ENCODE measurements at regions not wholly inside any gene's neighbourhood (a gene's known extent, or its start where the extent isn't known, plus 50 kb on each side); places are given as distances from the start of the nearest gene placed in this dataset.

DNA sequence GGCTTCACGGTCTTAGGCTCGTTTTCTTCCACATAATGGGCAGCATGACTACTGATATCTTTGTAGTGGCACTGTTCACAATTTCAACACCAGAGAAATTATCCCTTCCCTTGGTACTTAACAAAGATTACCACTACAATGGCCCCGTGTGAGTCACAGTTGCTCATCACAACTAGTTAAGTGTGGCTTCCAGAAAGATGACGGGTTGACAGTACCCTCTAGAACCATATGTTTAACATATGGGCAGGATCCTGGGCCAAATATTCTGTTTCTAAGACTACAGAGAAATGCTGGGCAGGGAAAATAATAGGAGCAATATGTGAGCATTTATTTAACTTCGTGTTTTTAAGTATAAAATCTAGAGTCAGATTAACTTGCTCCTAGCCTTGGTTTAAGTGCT, 780.1 kb upstream of the LINC00305 start (continued):
- TF ChIP-seq HDAC1 (IDR thresholded peaks at IDR 0.05): no peak
- no peak for TF ChIP-seq JUNB (CRISPR knock-in tag; conservative IDR thresholded peaks at IDR 0.05)
- TF ChIP-seq, protein P1, sequence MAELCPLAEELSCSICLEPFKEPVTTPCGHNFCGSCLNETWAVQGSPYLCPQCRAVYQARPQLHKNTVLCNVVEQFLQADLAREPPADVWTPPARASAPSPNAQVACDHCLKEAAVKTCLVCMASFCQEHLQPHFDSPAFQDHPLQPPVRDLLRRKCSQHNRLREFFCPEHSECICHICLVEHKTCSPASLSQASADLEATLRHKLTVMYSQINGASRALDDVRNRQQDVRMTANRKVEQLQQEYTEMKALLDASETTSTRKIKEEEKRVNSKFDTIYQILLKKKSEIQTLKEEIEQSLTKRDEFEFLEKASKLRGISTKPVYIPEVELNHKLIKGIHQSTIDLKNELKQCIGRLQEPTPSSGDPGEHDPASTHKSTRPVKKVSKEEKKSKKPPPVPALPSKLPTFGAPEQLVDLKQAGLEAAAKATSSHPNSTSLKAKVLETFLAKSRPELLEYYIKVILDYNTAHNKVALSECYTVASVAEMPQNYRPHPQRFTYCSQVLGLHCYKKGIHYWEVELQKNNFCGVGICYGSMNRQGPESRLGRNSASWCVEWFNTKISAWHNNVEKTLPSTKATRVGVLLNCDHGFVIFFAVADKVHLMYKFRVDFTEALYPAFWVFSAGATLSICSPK (IDR thresholded peaks at IDR 0.05; ENCODE audit: borderline replicate concordance): no peak
- no peak for TF ChIP-seq MTA2 (IDR thresholded peaks at IDR 0.05; ENCODE audit: low read depth)
- TF ChIP-seq ZNF507 (tag; conservative IDR thresholded peaks at IDR 0.05): no peak
- no peak for TF ChIP-seq RNF2 (IDR thresholded peaks at IDR 0.05)

DNA sequence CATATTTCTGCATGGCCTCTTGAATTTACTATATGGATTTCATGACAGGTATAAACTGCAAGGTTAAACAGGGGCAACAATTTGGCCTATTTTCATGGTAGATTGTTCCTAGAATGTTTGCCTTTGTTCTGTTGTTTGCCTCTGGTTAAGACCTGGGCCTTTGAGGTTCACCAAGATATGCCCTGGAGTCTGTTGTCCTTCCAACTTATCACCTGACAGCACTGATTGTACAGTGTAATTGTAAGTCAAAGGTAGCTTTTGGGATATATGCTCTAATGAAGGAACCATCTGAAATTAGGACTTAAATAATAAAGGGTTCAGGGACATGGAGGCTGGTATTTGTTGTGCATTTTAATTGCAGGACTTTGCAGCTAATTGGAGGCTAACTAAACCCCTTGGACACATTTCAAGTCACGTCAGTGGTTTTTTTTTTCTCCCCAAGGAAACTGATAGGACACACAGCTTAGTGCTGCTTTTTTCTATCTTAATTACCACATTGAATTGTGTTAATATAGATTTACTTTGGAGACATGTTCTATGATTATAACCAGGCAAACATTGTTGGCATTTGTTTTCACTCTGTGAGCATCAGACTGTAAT, 771.2 kb upstream of the LINC00305 start:
- DNase-seq (ENCODE audit: extremely low read depth in 1 of 4, low spot score in 3 of 4) (no peak), ATAC-seq (no peak), FAIRE-seq (no peak)
- Histone ChIP-seq H3K27me3 (ENCODE audit: control insufficient read depth in 2 of 2, insufficient read depth in 2 of 2, low read length in 2 of 2) (no peaks in the 10 kb centered on the region), H3K27ac (ENCODE audit: extremely low read depth, low read depth, low read length) (no peak overlapping the region), H3K79me2 (ENCODE audit: control insufficient read depth, insufficient read depth, low read length) (no peaks in the 10 kb centered on the region), H3K36me3 (ENCODE audit: control insufficient read depth, insufficient read depth, low read length) (no peaks in the 10 kb centered on the region), H4K20me1 (replicated peaks; ENCODE audit: control insufficient read depth, insufficient read depth, low read length) (no peaks in the 10 kb centered on the region), H3K4me2 (ENCODE audit: insufficient read depth, low read length) (no peak overlapping the region), H3K9me1 (ENCODE audit: control insufficient read depth, insufficient read depth, low read length) (no peaks in the 10 kb centered on the region), H3K4me3 (no peak overlapping the region), H3K9ac (ENCODE audit: insufficient read depth in 1 of 2, low read depth in 2 of 2, low read length in 2 of 2) (no peak overlapping the region), H3K4me1 (replicated peaks in 1 of 2; ENCODE audit: control insufficient read depth in 2 of 2, insufficient read depth in 2 of 2, low read length in 2 of 2) (no peaks in the 10 kb centered on the region), H2AFZ (ENCODE audit: low read depth, low read length) (no peak overlapping the region), H3K9me3 (replicated peaks; ENCODE audit: control insufficient read depth, insufficient read depth, low read depth, low read length) (no peaks in the 10 kb centered on the region)
- no peak for TF ChIP-seq GABPB1 (CRISPR knock-in tag; IDR thresholded peaks at IDR 0.05)
- POLR2A ChIA-PET: no interaction called here
- in situ Hi-C loops (cut with MboI) (no loop called here), intact Hi-C loops (cut with micrococcal nuclease) (no loop called here)
- no TSS peak for BruUV-seq (replicated peaks)
- 0% methylated on average over 1 of the region's 1 CpG for WGBS (ENCODE audit: insufficient coverage, low coverage, missing lambda C conversion rate)
- CTCF ChIA-PET (ENCODE audit: low intra/inter-chr PET ratio): no interaction called here

All from K562 (cell line).